Islet precursor cell (in vitro differentiated cells): ENCODE measurements at regions not wholly inside any gene's neighbourhood (a gene's known extent, or its start where the extent isn't known, plus 50 kb on each side); places are given as distances from the start of the nearest gene placed in this dataset.

Experiments
- DNase-seq: peaks from one replicate; pipeline ENCODE4 v3.0.0-alpha.2; 2018

GRCh38 chr12:126557659-126558058, 1492.4 kb downstream of the AACS start:
- DNase-seq: no peak

- no peak for DNase-seq
Measured at GRCh38 chr12:126558219-126558618, 1493.0 kb downstream of the AACS start.

GRCh38 chr12:126558810-126559209, 1493.6 kb downstream of the AACS start:
- no peak for DNase-seq

- DNase-seq: no peak
Measured at GRCh38 chr12:126567016-126567415, 1501.8 kb downstream of the AACS start.

GRCh38 chr12:126569706-126570105, 1504.5 kb downstream of the AACS start:
- no peak for DNase-seq

GRCh38 chr12:126570566-126570965, 1505.3 kb downstream of the AACS start:
- no peak for DNase-seq

DNA sequence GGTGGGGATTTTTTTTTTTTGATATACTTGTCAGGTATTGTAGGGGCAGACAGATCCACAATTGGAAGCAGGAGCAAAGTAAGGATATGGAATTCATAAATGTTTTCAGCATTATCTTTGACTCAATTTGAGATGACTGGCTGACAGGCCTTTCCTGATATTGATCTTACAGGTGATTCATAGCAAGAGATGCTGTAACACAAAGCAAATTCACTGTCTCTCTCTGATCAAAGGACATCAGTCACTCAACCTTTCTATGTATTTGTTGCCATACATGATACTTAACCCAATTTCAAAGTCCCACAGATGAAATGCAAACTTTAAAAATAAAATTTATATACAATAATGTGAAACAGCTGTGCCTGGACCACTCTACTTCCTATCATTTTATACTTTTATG, 1506.9 kb downstream of the AACS start:
- DNase-seq: no peak

DNA sequence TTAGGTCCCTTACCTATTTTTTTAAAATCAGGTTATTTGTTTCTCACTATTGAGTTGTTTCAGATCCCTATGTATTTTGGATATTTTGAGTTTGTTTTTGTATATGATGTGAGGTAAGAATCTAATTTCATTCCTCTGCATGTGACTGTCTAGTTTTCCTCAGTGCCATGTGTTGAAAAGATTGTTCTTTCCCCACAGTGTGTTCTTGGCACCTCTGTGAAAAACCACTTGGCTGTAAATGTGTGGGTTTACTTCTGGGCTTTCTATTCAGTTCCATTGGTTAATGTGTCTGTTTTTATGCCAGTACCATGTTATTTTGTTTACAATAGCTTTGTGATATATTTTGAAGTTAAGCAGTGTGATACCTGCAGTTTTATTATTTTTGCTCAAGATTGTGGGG, 1516.4 kb downstream of the AACS start:
- no peak for DNase-seq

GRCh38 chr12:126582231-126582630, 1517.0 kb downstream of the AACS start:
- peak; percentile 91 for DNase-seq

GRCh38 chr12:126588586-126589249, 1523.5 kb downstream of the AACS start:
- peak; percentile 59 for DNase-seq

DNA sequence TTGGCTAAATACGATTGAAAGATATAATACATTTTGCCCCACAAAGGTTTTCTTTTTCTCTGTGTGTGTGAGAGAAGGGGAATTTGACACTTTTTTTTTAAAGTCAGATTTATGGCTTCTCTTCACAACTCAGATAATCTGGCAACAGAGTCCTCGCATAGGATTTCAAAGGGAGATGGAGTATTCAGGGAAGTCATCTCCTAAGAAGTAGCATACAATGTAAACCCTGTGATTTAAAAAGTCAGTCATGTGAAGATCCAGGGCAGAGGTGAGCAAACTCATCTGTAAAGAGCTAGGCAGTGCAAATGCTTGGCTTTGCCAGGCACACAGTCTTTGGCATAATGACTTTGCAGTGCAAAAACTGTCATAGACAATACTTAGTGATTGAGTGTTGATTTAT, 1526.3 kb downstream of the AACS start:
- no peak for DNase-seq

GRCh38 chr12:126601184-126602170, 1536.2 kb downstream of the AACS start:
- DNase-seq: no peak

DNA sequence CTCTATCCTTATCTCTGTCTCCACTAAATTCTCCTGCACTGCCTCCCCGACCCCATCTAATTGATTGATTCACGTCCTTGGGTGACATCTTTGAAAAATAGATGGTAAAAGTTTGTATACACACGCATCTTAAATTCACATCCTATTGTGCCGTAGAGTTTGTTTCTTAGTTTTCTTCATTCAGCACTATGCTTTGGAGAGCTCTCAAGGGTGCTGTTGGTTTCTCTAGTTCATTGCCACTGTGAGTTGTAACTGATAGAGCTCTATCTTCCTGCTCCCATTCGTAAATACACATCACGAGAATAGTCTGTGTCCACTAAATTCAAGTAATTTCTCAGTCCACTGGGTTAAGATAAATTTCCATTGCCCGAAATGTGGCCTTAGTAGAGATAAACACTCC, 1537.4 kb downstream of the AACS start:
- no peak for DNase-seq

DNA sequence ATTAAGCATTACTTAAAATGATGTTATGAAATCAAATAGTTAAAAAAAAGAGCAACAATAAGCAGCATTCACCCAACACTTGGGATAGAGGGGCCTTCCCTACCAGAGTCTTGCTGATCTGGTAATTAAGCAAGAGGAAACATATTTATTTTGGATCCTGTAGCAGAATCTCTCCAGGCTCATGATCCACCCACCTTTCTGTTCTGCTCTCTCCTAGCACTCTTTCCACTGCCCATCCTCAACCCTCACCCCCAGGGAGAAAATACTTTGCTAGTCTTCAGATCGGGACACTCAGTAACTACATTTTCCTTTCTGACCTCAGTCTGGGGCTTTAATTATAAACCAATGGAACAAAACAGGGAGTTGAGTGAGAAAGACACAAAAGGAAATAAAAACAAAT, 1541.9 kb downstream of the AACS start:
- no peak for DNase-seq

DNA sequence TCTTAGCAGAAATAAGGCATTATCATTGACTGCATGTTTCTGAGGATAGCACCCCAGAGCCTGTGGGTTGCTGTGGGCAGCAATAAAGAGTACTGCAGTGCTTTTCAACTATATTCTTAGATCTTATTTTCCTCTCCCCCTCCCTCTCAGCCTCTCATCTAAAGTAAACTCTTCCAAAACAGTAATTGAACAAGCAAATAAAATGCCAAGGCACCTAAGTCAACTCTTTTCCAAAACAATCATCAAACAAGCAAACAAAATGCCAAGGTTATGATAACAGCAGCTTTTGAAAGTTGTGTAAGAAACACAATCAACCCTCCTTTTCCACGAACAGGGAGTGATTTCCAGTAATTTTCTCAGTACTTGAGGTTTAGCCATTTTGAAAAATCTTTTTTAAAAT, 1542.6 kb downstream of the AACS start:
- no peak for DNase-seq

GRCh38 chr12:126608607-126609175, 1543.5 kb downstream of the AACS start:
- DNase-seq: no peak

DNA sequence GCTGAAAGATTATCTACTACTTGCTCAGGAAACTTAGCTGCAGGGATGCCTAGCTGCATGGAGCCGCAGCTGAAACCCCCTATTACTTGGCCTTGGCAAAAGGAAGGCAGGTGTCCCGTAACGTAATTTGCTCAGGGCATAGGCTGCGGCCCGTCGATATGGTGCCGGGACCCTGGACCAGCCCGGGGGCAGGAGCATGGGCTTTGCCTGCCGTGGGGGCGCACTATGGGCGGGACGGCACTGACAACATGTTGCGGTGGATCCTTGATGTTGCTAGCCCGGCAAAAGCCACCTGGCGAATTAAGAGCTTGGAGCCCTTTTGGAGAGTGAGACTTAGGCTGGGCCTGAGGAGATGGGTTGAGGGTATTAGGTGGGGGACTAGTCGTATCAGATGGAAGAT, 1551.2 kb downstream of the AACS start:
- DNase-seq: no peak

GRCh38 chr12:126617312-126617711, 1552.1 kb downstream of the AACS start:
- no peak for DNase-seq

- DNase-seq: no peak
Measured at GRCh38 chr12:126627596-126627995, 1562.4 kb downstream of the AACS start.

DNA sequence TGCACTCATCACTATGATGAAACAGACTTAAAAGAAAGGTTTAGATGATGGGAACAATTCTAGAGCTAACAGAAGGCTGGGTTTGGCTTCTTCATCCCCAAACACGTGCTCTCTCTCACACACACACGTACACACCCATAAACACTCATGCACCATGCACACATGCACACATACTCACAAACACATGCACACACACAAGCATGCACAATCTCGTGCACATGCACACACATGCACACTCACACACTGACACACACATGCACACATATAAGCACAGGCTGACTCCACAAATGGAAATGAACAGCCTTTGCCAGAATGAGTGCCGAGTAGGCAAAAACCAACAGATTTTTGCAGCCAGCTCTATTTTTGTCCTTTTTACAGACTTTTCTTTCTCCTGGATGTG, 1571.6 kb downstream of the AACS start:
- DNase-seq: no peak

DNA sequence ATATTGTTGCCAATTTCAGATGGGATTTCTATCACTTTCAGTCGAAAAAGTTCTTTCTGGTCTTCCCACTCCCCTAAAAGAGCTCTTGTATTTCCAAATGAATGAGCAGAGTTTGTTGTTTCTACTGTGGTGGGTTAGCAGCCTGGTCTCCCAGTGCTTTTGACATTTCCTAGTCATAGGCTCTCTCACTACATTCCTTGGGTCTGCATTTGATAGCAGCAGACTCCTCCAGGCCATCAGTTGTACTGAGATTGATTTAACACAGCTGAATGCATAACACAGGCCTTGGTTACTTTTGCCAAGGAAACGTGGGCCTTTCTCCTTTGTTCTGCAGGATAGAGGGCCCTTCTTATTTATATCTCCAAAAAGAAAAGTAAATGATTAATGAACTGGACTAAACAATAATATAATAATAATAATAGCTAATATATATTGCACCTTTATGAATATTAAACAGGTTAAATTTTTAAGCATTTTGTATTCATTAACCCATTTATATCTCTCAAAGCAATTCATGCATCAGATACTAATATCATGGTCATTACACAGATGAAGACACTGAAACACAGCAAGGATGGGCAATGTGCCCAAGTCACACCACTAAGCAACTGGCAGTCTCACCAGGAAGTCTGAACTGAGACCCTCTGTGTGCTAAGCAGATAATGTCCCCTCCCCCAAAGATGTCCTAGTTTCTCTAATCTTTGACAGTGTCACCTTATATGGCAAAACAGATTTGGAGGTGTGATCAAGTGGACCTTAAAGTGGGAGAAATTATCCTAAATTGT, 1579.2 kb downstream of the AACS start:
- no peak for DNase-seq

DNA sequence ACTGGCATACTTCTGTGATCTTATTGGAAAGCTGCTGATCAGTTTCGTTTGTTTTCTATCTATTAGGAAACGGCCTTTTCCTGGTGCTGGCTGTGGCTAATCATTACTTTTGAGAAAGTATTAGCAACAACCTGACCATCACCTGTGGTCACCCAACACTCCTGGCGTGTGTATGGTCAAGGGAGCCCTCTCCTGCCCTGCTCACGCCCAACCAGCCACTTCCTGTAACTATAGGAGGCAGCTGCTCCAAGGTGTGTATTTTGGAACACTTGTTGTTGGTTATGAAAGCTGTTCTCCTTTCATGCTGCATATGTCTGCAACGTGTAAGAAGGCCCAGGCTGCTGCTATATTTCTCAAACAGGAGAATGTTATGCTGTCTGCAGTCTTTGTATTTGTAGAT, 1582.8 kb downstream of the AACS start:
- no peak for DNase-seq

DNA sequence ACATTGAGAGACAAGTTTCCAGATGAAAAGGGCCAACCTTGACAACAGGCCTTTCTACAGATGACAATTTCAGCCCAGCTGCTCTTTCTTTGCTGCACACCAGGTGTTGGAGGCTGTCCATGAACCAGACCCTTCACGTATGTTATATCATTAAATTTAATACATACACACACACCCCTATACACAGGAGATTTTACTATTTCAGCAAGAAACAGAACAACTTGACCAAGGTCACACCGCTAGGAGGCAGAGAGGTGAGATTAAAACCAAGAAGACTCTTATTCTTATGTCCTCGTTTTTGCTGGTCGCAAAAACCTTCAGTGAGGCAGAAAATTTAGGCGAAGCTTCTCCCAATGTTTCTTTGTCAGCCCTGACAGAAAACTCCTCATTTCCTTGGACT, 1585.9 kb downstream of the AACS start:
- DNase-seq: no peak
